DND-41 (cell line): ENCODE measurements at regions not wholly inside any gene's neighbourhood (a gene's known extent, or its start where the extent isn't known, plus 50 kb on each side); places are given as distances from the start of the nearest gene placed in this dataset.

ENCODE experiments used
- EZH2 ChIP-seq: IDR thresholded peaks from 3 replicates; pipeline ENCODE4 v1.6.1; 2012; ENCODE audit warnings: borderline replicate concordance, low read depth, mild to moderate bottlenecking, moderate library complexity, low read length, inconsistent platforms; ENCODE audit not compliant: severe bottlenecking
- TF ChIP-seq, protein P1 (sequence below): IDR thresholded peaks from 2 replicates; pipeline ENCODE4 v1.5.1; 2012; ENCODE audit warnings: borderline replicate concordance, low read length, moderate library complexity, mild to moderate bottlenecking; ENCODE audit not compliant: poor library complexity, severe bottlenecking; ENCODE audit errors: extremely low read depth

DNA sequence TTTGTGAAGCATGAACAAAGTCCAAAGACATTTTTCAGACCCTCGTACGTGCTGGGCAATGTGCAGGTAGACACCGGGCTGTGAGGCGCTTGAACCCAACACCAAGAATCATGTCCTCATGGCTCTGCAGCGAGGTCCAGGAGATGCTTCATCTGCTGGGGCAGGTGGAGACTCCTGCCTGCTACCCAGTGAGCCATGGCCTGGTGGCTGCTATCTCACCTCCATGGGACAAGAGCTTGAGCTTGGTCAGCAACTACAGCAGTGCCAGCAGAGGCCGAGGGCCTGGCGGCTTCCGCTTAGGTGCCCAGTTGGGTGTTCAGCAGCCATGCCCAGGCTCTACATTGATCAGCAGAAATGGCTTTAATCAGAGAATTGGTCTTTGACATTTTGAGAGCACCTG lies 281.0 kb upstream of the HS6ST1 start:
- TF ChIP-seq, protein P1, sequence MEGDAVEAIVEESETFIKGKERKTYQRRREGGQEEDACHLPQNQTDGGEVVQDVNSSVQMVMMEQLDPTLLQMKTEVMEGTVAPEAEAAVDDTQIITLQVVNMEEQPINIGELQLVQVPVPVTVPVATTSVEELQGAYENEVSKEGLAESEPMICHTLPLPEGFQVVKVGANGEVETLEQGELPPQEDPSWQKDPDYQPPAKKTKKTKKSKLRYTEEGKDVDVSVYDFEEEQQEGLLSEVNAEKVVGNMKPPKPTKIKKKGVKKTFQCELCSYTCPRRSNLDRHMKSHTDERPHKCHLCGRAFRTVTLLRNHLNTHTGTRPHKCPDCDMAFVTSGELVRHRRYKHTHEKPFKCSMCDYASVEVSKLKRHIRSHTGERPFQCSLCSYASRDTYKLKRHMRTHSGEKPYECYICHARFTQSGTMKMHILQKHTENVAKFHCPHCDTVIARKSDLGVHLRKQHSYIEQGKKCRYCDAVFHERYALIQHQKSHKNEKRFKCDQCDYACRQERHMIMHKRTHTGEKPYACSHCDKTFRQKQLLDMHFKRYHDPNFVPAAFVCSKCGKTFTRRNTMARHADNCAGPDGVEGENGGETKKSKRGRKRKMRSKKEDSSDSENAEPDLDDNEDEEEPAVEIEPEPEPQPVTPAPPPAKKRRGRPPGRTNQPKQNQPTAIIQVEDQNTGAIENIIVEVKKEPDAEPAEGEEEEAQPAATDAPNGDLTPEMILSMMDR: no peak
- TF ChIP-seq EZH2: no peak
